ENCODE measurements at regions not wholly inside any gene's neighbourhood (a gene's known extent, or its start where the extent isn't known, plus 50 kb on each side); places are given as distances from the start of the nearest gene placed in this dataset. TPM values are rescaled to one million over a fixed set of nuclear protein-coding genes. Genes with fewer than 3 reads are reported as not detected.

DNA sequence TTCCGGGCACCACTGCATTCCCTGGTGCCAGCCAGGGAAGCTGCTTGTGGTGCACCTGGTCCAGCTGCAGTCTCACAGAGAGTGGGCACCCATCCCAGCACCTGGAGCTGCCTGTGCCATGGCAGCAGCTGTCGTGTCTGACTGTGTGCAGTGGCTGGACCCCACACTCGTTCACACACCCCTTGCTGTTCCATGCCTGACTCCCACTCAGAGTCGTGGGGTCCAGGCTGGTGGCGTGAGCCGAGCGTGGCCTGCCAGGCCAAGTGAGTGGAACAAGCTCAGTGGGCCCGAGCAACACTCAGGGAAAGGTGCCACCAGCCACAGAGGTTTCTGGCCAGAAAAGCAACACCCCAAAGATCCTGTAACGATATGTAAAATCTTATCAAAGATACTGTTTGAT is 97.2 kb upstream of the KCNK1 start:
- no peak for DNase-seq (ENCODE audit: low spot score)

DNA sequence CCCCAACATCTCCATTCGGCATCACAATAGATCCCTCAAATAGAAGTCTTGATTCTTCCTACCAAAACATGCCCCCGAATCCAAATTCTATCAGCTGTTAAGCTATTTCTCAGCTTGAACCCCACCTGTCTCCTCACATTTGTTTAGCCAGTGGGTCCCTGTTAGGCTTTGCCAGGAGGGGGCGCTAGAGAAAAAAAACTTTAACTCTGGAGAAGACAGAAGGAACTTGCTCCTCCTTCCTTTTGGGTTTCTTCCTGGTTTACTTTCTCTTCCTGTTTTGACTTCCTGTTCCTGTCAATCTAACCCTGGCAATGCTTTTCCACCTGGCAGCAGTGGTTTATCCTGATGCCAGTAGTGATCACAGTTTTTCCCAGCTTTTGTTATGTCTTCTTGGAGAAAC is 95.6 kb upstream of the KCNK1 start:
- peak; percentile 70 for DNase-seq (ENCODE audit: low spot score)

GRCh38 chr1:233520261-233521191 is 93.4 kb upstream of the KCNK1 start:
- peak; percentile 8 for DNase-seq (ENCODE audit: low spot score)

- no peak for DNase-seq (ENCODE audit: low spot score)
Measured at GRCh38 chr1:233523047-233523446, 90.9 kb upstream of the KCNK1 start.

- no peak for DNase-seq (ENCODE audit: low spot score)
Measured at GRCh38 chr1:233527818-233528217, 86.1 kb upstream of the KCNK1 start.

- no peak for DNase-seq (ENCODE audit: low spot score)
Measured at GRCh38 chr1:233530665-233531386, 83.1 kb upstream of the KCNK1 start.

GRCh38 chr1:233540816-233541215 is 73.1 kb upstream of the KCNK1 start:
- DNase-seq (ENCODE audit: low spot score): no peak

DNA sequence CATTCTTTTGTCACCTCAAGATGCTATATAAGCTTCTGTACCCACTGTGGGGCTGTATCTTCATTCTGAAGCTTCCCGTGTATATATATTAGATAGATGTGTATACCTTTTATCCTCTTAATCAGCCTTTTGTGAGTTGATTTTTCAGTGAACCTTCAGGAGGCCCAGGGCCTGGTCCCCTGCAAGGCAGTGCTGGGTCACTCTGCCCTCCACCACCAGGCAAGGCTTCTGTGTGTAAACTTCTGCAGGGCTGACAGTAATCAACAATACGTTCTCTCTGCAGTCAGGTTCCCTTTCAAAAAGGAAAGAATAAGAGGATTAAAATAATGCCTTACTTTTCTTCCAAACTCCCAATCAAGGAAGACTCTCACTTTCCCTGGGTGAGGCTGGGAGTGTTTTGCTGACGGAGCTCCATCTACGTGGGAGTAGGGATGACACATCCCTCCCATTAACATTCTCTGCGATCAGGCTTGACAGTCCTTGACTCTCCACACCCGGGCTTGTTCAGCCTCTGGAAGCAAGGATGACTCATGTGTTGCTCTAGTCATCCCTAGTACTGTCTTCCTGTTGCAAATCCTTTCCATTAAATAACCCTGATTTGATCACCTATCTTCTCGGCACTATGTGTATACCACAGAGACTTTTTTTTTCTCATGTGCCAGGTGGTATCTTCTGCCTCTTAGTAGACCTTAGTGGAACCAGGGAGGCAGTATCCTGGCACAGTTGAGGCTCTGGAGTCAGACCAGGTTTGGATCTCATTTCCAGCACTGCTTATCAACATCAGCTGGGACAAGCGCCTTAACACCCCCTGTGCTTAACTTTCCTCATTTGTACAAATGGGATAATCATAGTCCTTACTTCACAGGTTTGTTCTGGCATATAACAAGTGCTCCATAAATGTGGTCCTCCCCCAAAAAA is 70.3 kb upstream of the KCNK1 start:
- peak; percentile 9 for DNase-seq (ENCODE audit: low spot score)

GRCh38 chr1:233544304-233544703 is 69.6 kb upstream of the KCNK1 start:
- DNase-seq (ENCODE audit: low spot score): no peak

- no peak for DNase-seq (ENCODE audit: low spot score)
Measured at GRCh38 chr1:233547726-233548125, 66.2 kb upstream of the KCNK1 start.

DNA sequence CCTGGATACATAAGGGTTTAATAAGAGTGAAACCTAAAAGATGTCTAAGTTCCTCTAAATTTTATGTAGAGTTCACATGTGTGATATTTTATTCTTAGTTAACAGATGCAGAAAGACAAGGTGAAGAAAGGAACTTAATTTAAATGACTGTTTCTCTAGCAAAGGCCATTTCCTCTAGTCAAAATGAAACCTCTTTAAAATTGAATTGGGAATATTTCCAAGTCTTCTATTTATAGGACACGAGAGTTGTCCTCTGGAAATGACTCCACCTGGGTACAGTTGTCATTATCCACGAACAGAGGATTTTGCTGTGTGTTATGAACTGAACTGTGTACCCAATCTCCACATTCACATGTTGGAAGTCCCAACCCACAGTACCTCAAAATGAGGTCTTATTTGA is 64.5 kb upstream of the KCNK1 start:
- DNase-seq (ENCODE audit: low spot score): no peak

DNA sequence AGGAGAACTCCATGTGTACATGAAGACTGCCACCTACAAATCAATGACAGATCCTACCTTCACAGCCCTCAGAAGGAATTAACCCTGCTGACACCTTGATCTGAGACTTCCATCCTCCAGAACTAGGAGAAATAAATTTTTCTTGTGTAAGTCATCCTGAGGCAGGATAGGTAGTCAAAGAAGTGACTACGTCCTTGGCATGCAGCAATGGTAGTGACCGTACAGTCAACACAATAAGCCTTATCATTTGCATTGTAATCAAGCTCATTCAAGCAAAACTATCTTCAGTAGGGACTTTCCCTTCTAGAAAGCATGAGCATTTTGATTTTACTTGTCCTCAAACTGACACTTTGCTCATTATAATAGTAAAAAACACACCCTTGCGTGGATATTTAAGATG is 64.0 kb upstream of the KCNK1 start:
- no peak for DNase-seq (ENCODE audit: low spot score)

GRCh38 chr1:233554037-233554436 is 59.9 kb upstream of the KCNK1 start:
- no peak for DNase-seq (ENCODE audit: low spot score)

DNA sequence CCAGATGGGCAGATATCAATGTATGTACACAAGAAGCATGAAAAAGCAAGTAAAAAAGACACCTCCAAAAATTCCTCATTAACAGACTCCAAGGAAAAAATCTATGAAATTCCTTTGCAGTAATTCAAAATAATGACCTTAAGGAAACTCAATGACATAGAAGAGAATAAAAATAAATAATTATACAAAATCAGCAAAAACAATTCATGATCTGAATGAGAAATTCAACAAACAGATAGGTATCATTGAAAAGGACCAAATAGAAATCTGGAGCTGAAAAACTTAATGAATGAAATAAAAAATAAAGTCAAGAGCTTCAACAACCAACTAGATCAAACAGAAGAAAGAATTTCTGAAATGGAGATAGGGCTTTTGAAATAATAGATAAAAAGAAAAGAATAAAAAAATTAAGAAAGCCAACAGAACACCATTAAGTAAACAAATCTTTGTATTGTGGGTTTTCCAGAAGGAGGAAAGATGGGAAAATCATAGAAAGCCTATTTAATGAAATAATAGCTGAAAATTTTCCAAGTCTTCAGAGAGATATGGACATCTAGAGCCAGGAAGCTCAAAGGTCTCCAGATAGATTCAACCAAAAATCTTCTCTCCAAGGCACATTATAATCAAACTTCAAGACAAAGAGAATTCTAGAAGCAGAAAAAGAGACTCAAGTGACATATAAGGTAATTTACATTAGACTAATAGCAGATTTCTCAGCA is 52.0 kb upstream of the KCNK1 start:
- DNase-seq (ENCODE audit: low spot score): no peak

Small RNAs in the stretch of these regions (small RNA-seq; reads per million reads assigned to genes)
- gene RNU4-77P: not detected

Data from HT-29 (cell line).